HUDEP-2 (cell line): ENCODE measurements at regions not wholly inside any gene's neighbourhood (a gene's known extent, or its start where the extent isn't known, plus 50 kb on each side); places are given as distances from the start of the nearest gene placed in this dataset.
"Not testable (repeated sequence)": the region's sequence is repeated elsewhere in the genome, so short reads cannot be mapped to it uniquely, and the experiment has no call there.

ENCODE experiments used
- DNase-seq, 76 experiments: peaks; one replicate each; lab custom pipeline; 2025; ENCODE audit not compliant: unreplicated experiment in 76 of 76; lab: John Stamatoyannopoulos, UW

GRCh38 chrX:129361576-129361975, 161.7 kb downstream of the SMARCA1 start:
- no peak for DNase-seq

- DNase-seq: peak in 25 of 76 experiments; percentile 0 to 40 (median 2)
Measured at GRCh38 chrX:129360175-129360574, 163.1 kb downstream of the SMARCA1 start.

DNA sequence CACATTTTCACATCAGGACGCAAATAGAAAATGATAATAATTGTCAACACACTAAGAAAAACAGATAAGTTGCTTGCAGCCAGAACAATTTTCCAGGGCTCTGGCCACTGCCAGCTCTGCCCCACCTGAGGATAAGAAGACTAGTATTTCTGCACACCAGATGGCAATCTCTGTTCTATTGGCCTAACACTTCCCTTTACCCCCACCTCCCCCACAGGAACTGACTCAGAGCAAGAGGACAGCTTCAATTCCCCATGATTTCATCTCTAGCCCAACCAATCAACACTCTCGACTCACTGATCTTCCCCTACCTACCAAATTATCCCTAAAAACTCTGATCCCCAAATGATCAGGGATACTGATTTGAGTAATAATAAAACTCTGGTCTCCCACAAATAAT, 164.0 kb downstream of the SMARCA1 start:
- no peak for DNase-seq

GRCh38 chrX:129357428-129357827, 165.9 kb downstream of the SMARCA1 start:
- DNase-seq: not testable (repeated sequence)

- no peak for DNase-seq
Measured at GRCh38 chrX:129347291-129347690, 176.0 kb downstream of the SMARCA1 start.

DNA sequence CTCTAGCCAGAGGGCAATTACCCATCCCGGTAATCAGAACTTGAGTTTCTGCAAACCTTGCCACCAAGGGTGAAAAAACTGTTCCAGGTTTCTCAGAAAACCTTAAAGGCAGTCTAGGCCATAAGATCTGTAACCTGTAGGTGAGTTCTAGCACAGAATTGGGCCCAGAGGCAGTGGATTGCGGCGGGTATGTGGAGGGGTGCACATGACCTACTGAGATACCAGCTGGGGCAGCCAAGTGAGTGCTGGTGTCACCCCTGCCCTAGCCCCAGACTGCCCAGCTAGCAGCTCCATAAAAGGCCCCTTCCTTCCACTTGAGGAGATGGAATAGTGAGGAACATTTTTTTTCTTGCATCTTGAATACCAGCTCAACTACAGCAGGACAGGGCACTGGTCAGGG, 176.7 kb downstream of the SMARCA1 start:
- no peak for DNase-seq

DNA sequence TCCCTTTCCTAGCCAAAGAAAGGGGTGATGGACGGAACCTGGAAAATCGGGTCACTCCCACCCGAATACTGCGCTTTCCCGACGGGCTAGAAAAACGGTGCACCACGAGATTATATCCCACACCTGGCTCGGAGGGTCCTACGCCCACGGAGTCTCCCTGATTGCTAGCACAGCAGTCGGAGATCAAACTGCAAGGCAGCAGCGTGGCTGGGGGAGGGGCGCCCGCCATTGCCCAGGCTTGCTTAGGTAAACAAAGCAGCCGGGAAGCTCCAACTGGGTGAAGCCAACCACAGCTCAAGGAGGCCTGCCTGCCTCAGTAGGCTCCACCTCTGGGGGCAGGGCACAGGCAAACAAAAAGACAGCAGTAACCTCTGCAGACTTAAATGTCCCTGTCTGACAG, 186.0 kb downstream of the SMARCA1 start:
- not testable (repeated sequence) for DNase-seq

- DNase-seq: no peak
Measured at GRCh38 chrX:129323115-129323514, 200.2 kb downstream of the SMARCA1 start.

DNA sequence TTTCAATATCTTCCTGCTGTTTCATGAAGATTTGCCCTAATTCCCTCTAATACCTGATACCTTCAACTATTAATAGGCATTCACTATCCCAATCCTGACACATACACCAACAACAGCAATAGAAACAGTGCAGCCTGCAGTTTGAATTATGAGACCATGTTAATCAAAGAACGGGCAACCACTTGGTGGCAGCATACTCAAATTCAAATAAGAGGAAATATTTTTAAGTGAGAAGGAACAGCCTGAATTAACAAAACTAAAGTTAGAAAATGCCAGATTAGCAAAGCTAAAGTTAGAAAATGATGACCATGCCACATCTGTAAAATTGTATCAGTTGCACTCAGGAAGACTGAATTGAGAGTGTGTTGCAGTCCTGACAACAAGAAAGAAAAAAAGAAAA, 204.9 kb downstream of the SMARCA1 start:
- DNase-seq: peak in 3 of 76 experiments; percentile 0 to 3 (median 0)

GRCh38 chrX:129316461-129316860, 206.8 kb downstream of the SMARCA1 start:
- no peak for DNase-seq

- DNase-seq: no peak
Measured at GRCh38 chrX:129310000-129310399, 213.3 kb downstream of the SMARCA1 start.

GRCh38 chrX:129262912-129263311, 260.4 kb downstream of the SMARCA1 start:
- DNase-seq: no peak

GRCh38 chrX:129255516-129255915, 267.8 kb downstream of the SMARCA1 start:
- not testable (repeated sequence) for DNase-seq

GRCh38 chrX:129249563-129249962, 273.7 kb downstream of the SMARCA1 start:
- DNase-seq: no peak

GRCh38 chrX:129247642-129248041, 275.6 kb downstream of the SMARCA1 start:
- DNase-seq: no peak

- no peak for DNase-seq
Measured at GRCh38 chrX:129239371-129239770, 283.9 kb downstream of the SMARCA1 start.

DNA sequence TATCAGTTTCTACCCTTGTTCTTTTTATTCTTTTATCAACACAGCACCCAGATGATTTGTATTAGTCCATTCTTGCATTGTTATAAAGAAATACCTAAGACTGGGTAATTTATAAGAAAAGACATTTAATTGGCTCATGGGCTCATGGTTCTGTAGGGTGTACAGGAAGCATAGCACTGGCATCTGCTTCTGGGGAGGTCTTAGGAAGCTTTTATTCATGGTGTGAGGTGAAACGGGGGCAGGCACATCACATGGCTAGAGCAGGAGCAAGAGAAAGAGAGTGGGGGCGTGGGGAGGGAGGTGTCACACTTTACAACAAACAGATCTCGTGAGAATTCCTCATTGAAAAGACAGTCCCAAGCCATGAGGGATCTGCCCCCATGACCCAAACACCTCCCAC, 285.3 kb downstream of the SMARCA1 start:
- DNase-seq: no peak

GRCh38 chrX:129235903-129236302, 287.4 kb downstream of the SMARCA1 start:
- no peak for DNase-seq

DNA sequence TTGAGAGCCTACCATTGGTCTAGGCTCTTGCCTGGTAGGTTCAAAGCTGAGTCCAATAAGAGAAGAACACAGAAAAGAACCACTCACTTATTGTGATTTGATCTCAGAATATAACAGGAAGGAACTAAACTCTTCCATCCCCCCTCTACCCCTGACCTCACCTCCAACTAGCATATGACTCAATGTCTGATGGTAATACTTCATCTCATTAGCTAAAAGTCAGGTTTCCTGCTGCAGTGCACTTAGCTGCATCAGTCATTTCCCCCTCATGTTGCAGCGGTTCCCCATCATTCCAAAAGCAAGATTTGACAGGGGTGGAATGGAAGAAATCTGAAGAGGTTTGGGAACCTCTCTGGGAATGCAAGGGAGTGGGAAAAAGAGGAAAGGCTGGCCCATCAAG, 289.5 kb downstream of the SMARCA1 start:
- DNase-seq: no peak

DNA sequence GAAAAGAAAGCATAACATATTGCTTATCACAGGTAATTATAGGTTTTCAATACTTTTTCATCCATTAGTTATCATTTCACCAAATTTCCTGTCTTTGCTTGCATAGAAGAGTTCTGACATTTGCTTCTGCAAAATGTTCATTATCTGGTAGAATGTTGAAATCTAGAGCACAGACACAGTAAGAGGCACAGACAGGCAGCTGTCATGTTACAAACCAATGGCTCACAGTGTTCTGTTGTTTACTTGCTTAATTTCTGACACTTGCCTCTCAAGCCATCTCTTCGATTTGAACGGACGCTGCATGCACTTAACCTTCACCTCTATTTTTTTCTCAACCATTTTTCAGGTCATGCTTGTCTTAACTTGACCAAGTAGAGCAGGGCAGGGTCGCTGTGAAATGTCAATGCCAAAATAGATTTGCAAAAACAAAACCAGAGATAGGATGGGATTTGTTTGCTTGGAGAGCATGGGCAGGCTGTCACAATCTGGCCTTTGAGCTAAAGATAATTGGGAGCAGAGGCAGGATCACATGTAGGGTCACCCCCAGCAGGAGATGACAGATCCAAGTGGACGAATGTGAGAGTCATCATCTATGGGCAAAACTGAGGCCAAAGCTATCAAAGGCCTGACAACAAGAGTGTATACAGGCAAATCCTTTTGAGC, 292.3 kb downstream of the SMARCA1 start:
- DNase-seq: no peak

- DNase-seq: no peak
Measured at GRCh38 chrX:129230168-129230567, 293.1 kb downstream of the SMARCA1 start.

- no peak for DNase-seq
Measured at GRCh38 chrX:129227366-129227765, 295.9 kb downstream of the SMARCA1 start.

DNA sequence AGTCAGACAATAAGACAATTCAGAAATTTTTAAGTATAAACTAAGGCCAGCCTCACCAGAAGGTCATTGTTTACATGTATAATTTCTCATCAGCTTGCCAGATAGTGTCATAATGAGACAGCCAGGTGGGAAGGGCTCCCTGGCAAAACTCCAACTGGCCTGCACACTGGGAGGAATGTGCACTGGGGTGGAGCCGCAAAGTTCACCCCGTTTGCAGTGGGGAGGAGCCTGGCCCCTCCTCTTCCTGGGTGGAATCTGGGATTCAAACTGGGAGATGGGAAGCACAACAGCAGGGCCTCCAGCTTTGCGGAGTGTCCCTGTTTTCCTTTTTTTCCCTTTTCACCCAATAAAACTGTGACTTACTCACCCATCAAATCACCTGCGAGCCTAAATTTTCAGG, 329.9 kb downstream of the SMARCA1 start:
- DNase-seq: no peak
